K562 (cell line): ENCODE measurements at regions not wholly inside any gene's neighbourhood (a gene's known extent, or its start where the extent isn't known, plus 50 kb on each side); places are given as distances from the start of the nearest gene placed in this dataset.

Source experiments
- ATAC-seq: fragments of 200-7000 bp; cut with Tn5 transposase; 3 replicates; pipeline ENCODE4 v1.9.1; 2020; ENCODE audit warnings: moderate library complexity
- BruUV-seq: library from RNA; stranded (reverse); fragments of 400-500 nt; replicated peaks from 2 replicates; lab custom pipeline; 2021; lab: Mats Ljungman, UMichigan
- CTCF ChIA-PET: fragments of 300-600 bp; formaldehyde crosslinking; extraction: SDS; loops from one replicate; lab custom pipeline; 2021; ENCODE audit warnings: low intra/inter-chr PET ratio; lab: Yijun Ruan, JAX
- POLR2A ChIA-PET: fragments of 300-600, 350-650 bp; sonication (Branson Sonifier 250); formaldehyde crosslinking; extraction: SDS; loops from one replicate; lab custom pipeline; 2021; ENCODE audit warnings: antibody characterized with exemption, inconsistent platforms; lab: Yijun Ruan, JAX
- DNase-seq, 4 experiments: peaks; one replicate each; pipeline versions ENCODE4 v3.0.0 to v3.0.0-alpha.2; 2011 to 2018; ENCODE audit warnings: low spot score in 3 of 4, mixed read lengths in 3 of 4; ENCODE audit errors: extremely low read depth in 1 of 4
- FAIRE-seq: peaks from 2 replicates; lab custom pipeline; 2011; peaks lifted over from hg19 to GRCh38; lab: Jason Lieb, UNC
- H2AFZ ChIP-seq: 2 replicates; pipeline ENCODE4 v1.6.0; 2011; ENCODE audit warnings: low read depth, low read length, control low read depth, inconsistent platforms
- H3K27ac ChIP-seq: fragments of 200-600 bp; 3 replicates; pipeline ENCODE4 v1.8.0; 2011; ENCODE audit warnings: low read depth, mild to moderate bottlenecking, control low read depth, inconsistent platforms, low read length, moderate library complexity, mixed read lengths; ENCODE audit errors: extremely low read depth
- H3K27me3 ChIP-seq, 2 experiments: fragments of 300-600 bp in 1 of 2; 2 replicates in 1 of 2; 3 replicates in 1 of 2; pipeline versions ENCODE4 v1.6.0 to v1.8.0; 2011; ENCODE audit warnings: inconsistent platforms in 2 of 2, low read length in 2 of 2, mild to moderate bottlenecking in 1 of 2, mixed read lengths in 1 of 2, moderate library complexity in 1 of 2; ENCODE audit not compliant: control insufficient read depth in 2 of 2, insufficient read depth in 2 of 2
- H3K36me3 ChIP-seq: fragments of 300-600 bp; 3 replicates; pipeline ENCODE4 v1.8.0; 2011; ENCODE audit warnings: mild to moderate bottlenecking, low read length, inconsistent platforms; ENCODE audit not compliant: control insufficient read depth, insufficient read depth
- H3K4me1 ChIP-seq, 2 experiments: fragments of 200-600 bp in 1 of 2; replicated peaks in 1 of 2; 2 replicates in 1 of 2; 3 replicates in 1 of 2; pipeline versions ENCODE4 v1.5.1 to v1.8.0; 2011; ENCODE audit warnings: inconsistent platforms in 2 of 2, low read length in 2 of 2, mild to moderate bottlenecking in 1 of 2, mixed read lengths in 1 of 2, moderate library complexity in 1 of 2; ENCODE audit not compliant: control insufficient read depth in 2 of 2, insufficient read depth in 2 of 2
- H3K4me2 ChIP-seq: 2 replicates; pipeline ENCODE4 v1.6.1; 2011; ENCODE audit warnings: low read length, control low read depth, inconsistent platforms, mixed read lengths; ENCODE audit not compliant: insufficient read depth
- H3K4me3 ChIP-seq: fragments of 200-600 bp; sonication (generic), shearing (Covaris generic); 2 replicates; pipeline ENCODE4 v1.5.1; 2016; ENCODE audit warnings: control low read depth, inconsistent platforms
- H3K79me2 ChIP-seq: fragments of 200-600 bp; 3 replicates; pipeline ENCODE4 v1.8.0; 2011; ENCODE audit warnings: low read length, inconsistent platforms; ENCODE audit not compliant: control insufficient read depth, insufficient read depth
- H3K9ac ChIP-seq, 2 experiments: 2 replicates each; pipeline versions ENCODE4 v1.6.0 to v1.6.1; 2011; ENCODE audit warnings: low read depth in 2 of 2, low read length in 2 of 2, control low read depth in 1 of 2, inconsistent platforms in 1 of 2, mild to moderate bottlenecking in 1 of 2, mixed read lengths in 1 of 2; ENCODE audit not compliant: insufficient read depth in 1 of 2
- H3K9me1 ChIP-seq: one replicate; pipeline ENCODE4 v1.6.0; 2011; ENCODE audit warnings: inconsistent platforms, mild to moderate bottlenecking, low read length, moderate library complexity; ENCODE audit not compliant: control insufficient read depth, insufficient read depth
- H3K9me3 ChIP-seq: replicated peaks from 2 replicates; pipeline ENCODE4 v1.5.1; 2011; ENCODE audit warnings: low read depth, low read length, inconsistent platforms; ENCODE audit not compliant: control insufficient read depth, insufficient read depth
- H4K20me1 ChIP-seq: replicated peaks from 2 replicates; pipeline ENCODE4 v1.6.1; 2011; ENCODE audit warnings: low read length, inconsistent platforms, mixed read lengths; ENCODE audit not compliant: control insufficient read depth, insufficient read depth
- BRD9 ChIP-seq: fragments of 450-650 bp; IDR thresholded peaks from 2 replicates; pipeline ENCODE4 v1.6.1; 2018; ENCODE audit warnings: low read depth; ENCODE audit not compliant: partially characterized antibody
- FOSL1 ChIP-seq: fragments of 200-800 bp; sonication (Bioruptor generic); conservative IDR thresholded peaks from 2 replicates; pipeline ENCODE4 v1.6.1; 2016; ENCODE audit warnings: missing genetic modification characterization, missing compliant biosample characterization
- GABPB1 ChIP-seq: sonication (generic); formaldehyde crosslinking; IDR thresholded peaks from 2 replicates; pipeline ENCODE4 v1.8.0; 2022; ENCODE audit warnings: mild to moderate bottlenecking, missing genetic modification reagents
- MAZ ChIP-seq, 2 experiments: fragments of 450-650 bp in 1 of 2; sonication (generic) in 1 of 2; formaldehyde crosslinking; IDR thresholded peaks in 1 of 2; conservative IDR thresholded peaks in 1 of 2; 2 replicates each; pipeline versions ENCODE4 v1.4.0 to v1.5.0; 2020; ENCODE audit warnings: mild to moderate bottlenecking in 1 of 2, missing genetic modification reagents in 1 of 2
- NCOA1 ChIP-seq: fragments of 450-650 bp; IDR thresholded peaks from 2 replicates; pipeline ENCODE4 v1.6.1; 2016; ENCODE audit warnings: low read depth
- NFE2L1 ChIP-seq: fragments of 450-650 bp; IDR thresholded peaks from 2 replicates; pipeline ENCODE4 v1.6.1; 2016; ENCODE audit warnings: missing genetic modification characterization, low read depth, mild to moderate bottlenecking, missing compliant biosample characterization, moderate library complexity, borderline replicate concordance
- POLR2AphosphoS5 ChIP-seq: IDR thresholded peaks from 2 replicates; pipeline ENCODE4 v1.6.1; 2011; ENCODE audit warnings: mild to moderate bottlenecking, low read depth, low read length, moderate library complexity; ENCODE audit not compliant: control insufficient read depth, insufficient read depth
- TBP ChIP-seq: optimal IDR thresholded peaks from 2 replicates; pipeline ENCODE3; 2011; ENCODE audit warnings: low read depth, low read length, improper control_type of control experiment
- TCF3 ChIP-seq: sonication (generic); formaldehyde crosslinking; IDR thresholded peaks from 2 replicates; pipeline ENCODE4 v1.4.0; 2020; ENCODE audit warnings: mild to moderate bottlenecking, missing genetic modification reagents
- ZFP36 ChIP-seq: fragments of 150-350 bp; IDR thresholded peaks from 2 replicates; pipeline ENCODE4 v1.6.1; 2018; ENCODE audit warnings: low read length, low read depth; ENCODE audit not compliant: partially characterized antibody
- ZKSCAN3 ChIP-seq: fragments of 250-450 bp; sonication (Bioruptor Pico); IDR thresholded peaks from 2 replicates; pipeline ENCODE4 v1.4.0; 2020
- ZNF134 ChIP-seq: fragments of 250-450 bp; sonication (Bioruptor Pico); conservative IDR thresholded peaks from 2 replicates; pipeline ENCODE4 v1.4.0; 2020
- ZNF253 ChIP-seq: fragments of 250-450 bp; sonication (Bioruptor Pico); conservative IDR thresholded peaks from 2 replicates; pipeline ENCODE4 v1.6.1; 2021; ENCODE audit warnings: mild to moderate bottlenecking
- ZNF431 ChIP-seq: sonication (generic); formaldehyde crosslinking; IDR thresholded peaks from 2 replicates; pipeline ENCODE4 v1.8.0; 2022; ENCODE audit warnings: mild to moderate bottlenecking, missing genetic modification reagents
- ZNF76 ChIP-seq: fragments of 250-450 bp; sonication (Bioruptor Pico); IDR thresholded peaks from 2 replicates; pipeline ENCODE4 v1.4.0; 2020; ENCODE audit warnings: mild to moderate bottlenecking, moderate library complexity, borderline replicate concordance
- WGBS: fragments of 100-300 bp; shearing (Covaris generic); methylation state at CpG from one replicate; pipeline ENCODE4 v1.1.6; 2016; ENCODE audit warnings: low coverage, mixed read lengths; ENCODE audit not compliant: insufficient coverage; ENCODE audit errors: missing lambda C conversion rate; 5-methylcytosine and 5-hydroxymethylcytosine counted together
- in situ Hi-C: fragments of 300-500 bp; cut with MboI; formaldehyde crosslinking; loops from 4 replicates; pipeline ENCODE4 v1.15.0; 2018; ENCODE audit warnings: inconsistent platforms, mixed read lengths
- intact Hi-C: fragments of 100-400 bp; cut with micrococcal nuclease; formaldehyde crosslinking; loops from 2 replicates; pipeline ENCODE4 v1.14.2; 2022
- TF ChIP-seq, protein P1 (sequence below): sonication (generic); formaldehyde crosslinking; IDR thresholded peaks from 2 replicates; pipeline ENCODE4 v1.8.0; 2022; ENCODE audit warnings: mild to moderate bottlenecking, low read depth, missing genetic modification reagents
- TF ChIP-seq, protein P2 (sequence below): fragments of 450-650 bp; formaldehyde crosslinking; IDR thresholded peaks from 2 replicates; pipeline ENCODE4 v1.4.0; 2022; ENCODE audit warnings: missing genetic modification characterization
- TF ChIP-seq, protein P3 (sequence below): IDR thresholded peaks from 2 replicates; pipeline ENCODE4 v1.6.1; 2014; ENCODE audit warnings: antibody characterized with exemption

DNA sequence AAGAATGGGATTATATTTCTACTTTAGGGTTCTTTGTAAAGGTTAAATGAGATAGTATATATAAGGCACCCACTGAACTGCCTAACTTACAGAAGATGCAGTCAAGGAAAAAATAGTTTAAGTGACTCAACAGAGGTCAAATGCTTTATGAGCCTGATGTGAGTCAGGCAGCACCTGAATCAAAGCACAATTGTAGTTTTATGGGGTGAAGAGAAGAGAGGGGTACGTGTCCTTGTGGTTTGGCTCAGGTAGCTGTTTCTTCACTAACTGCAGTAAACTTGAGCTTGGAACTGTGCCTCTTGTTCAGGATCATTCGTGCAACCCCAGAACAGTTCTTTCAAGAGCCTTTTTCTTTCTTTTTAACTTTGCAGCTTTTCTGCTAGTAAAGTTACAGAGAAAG is 125.2 kb upstream of the SPON1 start:
- CTCF ChIA-PET = no interaction called here
- intact Hi-C loops (no loop called here), in situ Hi-C loops (no loop called here)
- Histone ChIP-seq H2AFZ (no peak overlapping the region), H3K27ac (no peak overlapping the region), H3K27me3 (0 out of 5 replicates have a peak, but pooled peaks cover 2 to 3% of the 10 kb centered on the region in 2 experiments), H3K36me3 (no peaks in the 10 kb centered on the region), H4K20me1 (no peaks in the 10 kb centered on the region), H3K9me1 (no peaks in the 10 kb centered on the region), H3K79me2 (no peaks in the 10 kb centered on the region), H3K4me2 (no peak overlapping the region), H3K4me1 (0 out of 5 replicates have a peak, but pooled peaks cover 0 to 4% of the 10 kb centered on the region in 2 experiments)
- no TSS peak for BruUV-seq
- FAIRE-seq (no peak), DNase-seq (no peak), ATAC-seq (no peak)
- POLR2A ChIA-PET = no interaction called here
- TF ChIP-seq TCF3 (CRISPR knock-in tag) (no peak), ZNF134 (CRISPR knock-in tag) (no peak), GABPB1 (CRISPR knock-in tag) (no peak), ZNF76 (CRISPR knock-in tag) (no peak), NFE2L1 (tag) (no peak), MAZ (CRISPR knock-in tag; conservative IDR thresholded peaks at IDR 0.05 in 1 of 2, IDR thresholded peaks at IDR 0.05 in 1 of 2) (no peak), ZNF253 (CRISPR knock-in tag) (no peak), FOSL1 (tag) (no peak), ZNF431 (no peak), ZFP36 (no peak), NCOA1 (no peak), ZKSCAN3 (CRISPR knock-in tag) (no peak), POLR2AphosphoS5 (no peak), BRD9 (no peak), TBP (no peak)
- TF ChIP-seq, protein P1, sequence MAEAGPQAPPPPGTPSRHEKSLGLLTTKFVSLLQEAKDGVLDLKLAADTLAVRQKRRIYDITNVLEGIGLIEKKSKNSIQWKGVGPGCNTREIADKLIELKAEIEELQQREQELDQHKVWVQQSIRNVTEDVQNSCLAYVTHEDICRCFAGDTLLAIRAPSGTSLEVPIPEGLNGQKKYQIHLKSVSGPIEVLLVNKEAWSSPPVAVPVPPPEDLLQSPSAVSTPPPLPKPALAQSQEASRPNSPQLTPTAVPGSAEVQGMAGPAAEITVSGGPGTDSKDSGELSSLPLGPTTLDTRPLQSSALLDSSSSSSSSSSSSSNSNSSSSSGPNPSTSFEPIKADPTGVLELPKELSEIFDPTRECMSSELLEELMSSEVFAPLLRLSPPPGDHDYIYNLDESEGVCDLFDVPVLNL = no peak
- TF ChIP-seq, protein P2, sequence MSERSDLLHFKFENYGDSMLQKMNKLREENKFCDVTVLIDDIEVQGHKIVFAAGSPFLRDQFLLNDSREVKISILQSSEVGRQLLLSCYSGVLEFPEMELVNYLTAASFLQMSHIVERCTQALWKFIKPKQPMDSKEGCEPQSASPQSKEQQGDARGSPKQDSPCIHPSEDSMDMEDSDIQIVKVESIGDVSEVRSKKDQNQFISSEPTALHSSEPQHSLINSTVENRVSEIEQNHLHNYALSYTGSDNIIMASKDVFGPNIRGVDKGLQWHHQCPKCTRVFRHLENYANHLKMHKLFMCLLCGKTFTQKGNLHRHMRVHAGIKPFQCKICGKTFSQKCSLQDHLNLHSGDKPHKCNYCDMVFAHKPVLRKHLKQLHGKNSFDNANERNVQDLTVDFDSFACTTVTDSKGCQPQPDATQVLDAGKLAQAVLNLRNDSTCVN = no peak
- TF ChIP-seq, protein P3, sequence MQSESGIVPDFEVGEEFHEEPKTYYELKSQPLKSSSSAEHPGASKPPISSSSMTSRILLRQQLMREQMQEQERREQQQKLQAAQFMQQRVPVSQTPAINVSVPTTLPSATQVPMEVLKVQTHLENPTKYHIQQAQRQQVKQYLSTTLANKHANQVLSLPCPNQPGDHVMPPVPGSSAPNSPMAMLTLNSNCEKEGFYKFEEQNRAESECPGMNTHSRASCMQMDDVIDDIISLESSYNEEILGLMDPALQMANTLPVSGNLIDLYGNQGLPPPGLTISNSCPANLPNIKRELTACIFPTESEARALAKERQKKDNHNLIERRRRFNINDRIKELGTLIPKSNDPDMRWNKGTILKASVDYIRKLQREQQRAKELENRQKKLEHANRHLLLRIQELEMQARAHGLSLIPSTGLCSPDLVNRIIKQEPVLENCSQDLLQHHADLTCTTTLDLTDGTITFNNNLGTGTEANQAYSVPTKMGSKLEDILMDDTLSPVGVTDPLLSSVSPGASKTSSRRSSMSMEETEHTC = no peak
- TF ChIP-seq, all 486 proteins: peak for 0
- no peak overlapping the region for H3K4me3 ChIP-seq
- no peak overlapping the region for H3K9ac ChIP-seq
- no peaks in the 10 kb centered on the region for H3K9me3 ChIP-seq
- 0% methylated on average over 2 of the region's 2 CpGs for WGBS
